ENCODE measurements at regions not wholly inside any gene's neighbourhood (a gene's known extent, or its start where the extent isn't known, plus 50 kb on each side); places are given as distances from the start of the nearest gene placed in this dataset.

DNA sequence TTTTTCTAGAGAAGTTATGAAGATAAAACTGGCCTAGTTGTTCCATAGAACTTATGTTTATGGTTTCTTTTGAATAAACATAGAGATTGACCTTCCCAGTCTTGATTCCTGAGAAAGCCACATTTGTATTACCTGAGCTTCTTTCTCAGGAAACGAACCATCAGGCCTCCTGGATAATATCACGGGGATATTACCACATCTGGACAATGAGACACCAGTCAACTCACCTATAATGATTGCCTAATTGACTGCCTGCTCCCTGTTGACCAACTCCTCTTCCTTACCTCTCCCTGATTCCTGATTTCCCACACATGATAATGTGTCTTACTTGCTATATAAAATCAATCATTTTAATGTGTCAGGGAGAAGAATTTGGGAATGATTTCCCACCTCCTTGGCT lies 822.7 kb downstream of the LRFN5 start:
- Histone ChIP-seq H3K4me3 (no peak overlapping the region), H3K27me3 (no peaks in the 10 kb centered on the region), H3K27ac (no peak overlapping the region), H3K4me1 (no peaks in the 10 kb centered on the region), H3K9me3 (no peaks in the 10 kb centered on the region), H3K36me3 (no peaks in the 10 kb centered on the region)
- WGBS, 2 donors (ENCODE audit: low coverage in 1 of 2) = 31 to 58% methylated on average over 2 of the region's 2 CpGs
- TF ChIP-seq, protein P1, sequence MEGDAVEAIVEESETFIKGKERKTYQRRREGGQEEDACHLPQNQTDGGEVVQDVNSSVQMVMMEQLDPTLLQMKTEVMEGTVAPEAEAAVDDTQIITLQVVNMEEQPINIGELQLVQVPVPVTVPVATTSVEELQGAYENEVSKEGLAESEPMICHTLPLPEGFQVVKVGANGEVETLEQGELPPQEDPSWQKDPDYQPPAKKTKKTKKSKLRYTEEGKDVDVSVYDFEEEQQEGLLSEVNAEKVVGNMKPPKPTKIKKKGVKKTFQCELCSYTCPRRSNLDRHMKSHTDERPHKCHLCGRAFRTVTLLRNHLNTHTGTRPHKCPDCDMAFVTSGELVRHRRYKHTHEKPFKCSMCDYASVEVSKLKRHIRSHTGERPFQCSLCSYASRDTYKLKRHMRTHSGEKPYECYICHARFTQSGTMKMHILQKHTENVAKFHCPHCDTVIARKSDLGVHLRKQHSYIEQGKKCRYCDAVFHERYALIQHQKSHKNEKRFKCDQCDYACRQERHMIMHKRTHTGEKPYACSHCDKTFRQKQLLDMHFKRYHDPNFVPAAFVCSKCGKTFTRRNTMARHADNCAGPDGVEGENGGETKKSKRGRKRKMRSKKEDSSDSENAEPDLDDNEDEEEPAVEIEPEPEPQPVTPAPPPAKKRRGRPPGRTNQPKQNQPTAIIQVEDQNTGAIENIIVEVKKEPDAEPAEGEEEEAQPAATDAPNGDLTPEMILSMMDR (IDR thresholded peaks at IDR 0.05) = no peak
- no peak for TF ChIP-seq POLR2A (IDR thresholded peaks at IDR 0.05)
- no peak for TF ChIP-seq EP300 (IDR thresholded peaks at IDR 0.05)
- no peak for TF ChIP-seq POLR2AphosphoS5 (IDR thresholded peaks at IDR 0.05)
- no peak for ATAC-seq

DNA sequence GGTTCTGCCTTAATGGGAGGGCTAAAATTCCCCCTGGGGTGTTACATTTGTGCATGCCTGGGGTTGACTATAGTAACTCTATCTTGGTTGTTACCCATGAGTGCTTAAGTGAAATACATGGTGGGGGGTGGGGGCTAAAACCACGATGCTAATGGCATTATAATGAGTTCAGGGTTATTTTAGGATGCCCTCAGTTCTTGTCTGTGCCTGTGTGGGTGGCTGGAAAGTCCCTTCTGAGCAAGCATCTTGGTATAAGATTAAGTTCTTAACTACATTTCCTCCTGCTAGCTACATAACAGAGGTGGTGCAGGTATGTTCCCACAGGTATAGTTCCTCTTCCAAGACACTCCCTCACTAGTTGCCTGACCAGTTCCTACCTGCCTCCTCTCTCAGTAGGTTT lies 822.3 kb downstream of the LRFN5 start:
- ATAC-seq = no peak
- TF ChIP-seq POLR2AphosphoS5 (IDR thresholded peaks at IDR 0.05) (no peak), EP300 (IDR thresholded peaks at IDR 0.05) (no peak), POLR2A (IDR thresholded peaks at IDR 0.05) (no peak)
- TF ChIP-seq, protein P1 (IDR thresholded peaks at IDR 0.05) = no peak
- H3K4me1 ChIP-seq = no peaks in the 10 kb centered on the region

DNA sequence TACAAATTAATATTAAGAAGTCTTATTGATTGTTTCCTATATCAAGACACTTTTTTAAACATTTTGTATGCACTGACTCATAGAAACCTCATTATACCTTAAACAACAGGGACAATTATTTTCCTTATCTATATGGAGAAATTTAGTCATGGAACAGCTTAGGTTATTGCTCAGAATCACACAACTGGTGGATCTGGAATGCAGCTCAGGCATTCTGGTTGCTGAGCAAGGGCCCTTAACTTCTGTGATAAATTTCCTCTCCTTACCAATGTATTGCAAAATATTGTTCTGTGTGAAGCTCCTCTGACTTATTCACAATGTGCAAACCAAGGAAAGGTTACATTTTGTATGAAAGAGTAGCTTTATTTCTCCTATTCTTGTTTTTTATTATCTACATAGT lies 817.8 kb downstream of the LRFN5 start:
- no peaks in the 10 kb centered on the region for H3K36me3 ChIP-seq
- no peaks in the 10 kb centered on the region for H3K27me3 ChIP-seq
- no peak for ATAC-seq
- no peaks in the 10 kb centered on the region for H3K4me1 ChIP-seq
- TF ChIP-seq EP300 (IDR thresholded peaks at IDR 0.05) = no peak
- H3K9me3 ChIP-seq = no peaks in the 10 kb centered on the region
- H3K27ac ChIP-seq = no peak overlapping the region
- H3K4me3 ChIP-seq = no peak overlapping the region

More for the DNA sequence above, 822.3 kb downstream of the LRFN5 start:
- Histone ChIP-seq H3K36me3 (no peaks in the 10 kb centered on the region), H3K9me3 (no peaks in the 10 kb centered on the region), H3K27me3 (no peaks in the 10 kb centered on the region), H3K27ac (no peak overlapping the region), H3K4me3 (no peak overlapping the region)
- 20 to 33% methylated on average over 1 of the region's 1 CpG for WGBS, 2 donors (ENCODE audit: low coverage in 1 of 2)

DNA sequence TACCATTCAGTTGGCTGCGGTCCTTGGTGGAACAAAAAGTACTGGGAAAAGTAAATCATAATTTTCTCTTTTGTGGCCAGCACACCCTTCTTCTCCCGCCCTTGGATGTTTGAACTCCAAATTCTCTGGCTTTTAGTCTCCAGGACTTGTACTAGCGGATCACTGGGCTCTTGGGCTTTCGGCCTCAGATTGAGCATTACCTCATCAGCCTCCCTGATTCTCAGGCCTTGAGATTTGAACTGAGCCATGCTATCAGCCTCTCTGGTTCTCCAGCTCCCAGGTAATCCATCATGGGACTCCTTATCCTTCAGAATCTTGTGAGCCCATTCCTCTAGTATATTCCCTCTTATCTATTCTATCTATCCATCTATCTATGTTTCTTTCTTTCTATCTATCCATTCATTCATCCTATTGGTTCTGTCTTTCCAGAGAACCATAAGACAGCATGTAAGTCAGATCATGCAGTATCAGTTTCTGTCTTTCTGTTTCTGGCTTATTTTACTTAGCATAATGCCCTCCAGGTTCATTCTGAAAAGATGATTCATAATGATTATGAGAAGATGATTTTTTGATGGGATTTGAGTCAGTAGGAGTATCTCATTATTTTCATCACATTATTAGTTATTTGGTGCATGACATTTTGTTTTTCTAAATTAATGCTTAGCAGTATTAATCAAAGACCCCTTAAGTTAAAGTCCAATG lies 814.9 kb downstream of the LRFN5 start:
- TF ChIP-seq POLR2AphosphoS5 (IDR thresholded peaks at IDR 0.05) = no peak
- no peak for TF ChIP-seq POLR2A (IDR thresholded peaks at IDR 0.05)
- TF ChIP-seq, protein P1 (IDR thresholded peaks at IDR 0.05) = no peak
- TF ChIP-seq EP300 (IDR thresholded peaks at IDR 0.05) = no peak
- Histone ChIP-seq H3K27ac (no peak overlapping the region), H3K4me3 (no peak overlapping the region), H3K36me3 (no peaks in the 10 kb centered on the region), H3K4me1 (no peaks in the 10 kb centered on the region), H3K27me3 (no peaks in the 10 kb centered on the region), H3K9me3 (no peaks in the 10 kb centered on the region)
- no peak for ATAC-seq
- WGBS, 2 donors (ENCODE audit: low coverage in 1 of 2) = 93 to 100% methylated on average over 3 of the region's 4 CpGs

DNA sequence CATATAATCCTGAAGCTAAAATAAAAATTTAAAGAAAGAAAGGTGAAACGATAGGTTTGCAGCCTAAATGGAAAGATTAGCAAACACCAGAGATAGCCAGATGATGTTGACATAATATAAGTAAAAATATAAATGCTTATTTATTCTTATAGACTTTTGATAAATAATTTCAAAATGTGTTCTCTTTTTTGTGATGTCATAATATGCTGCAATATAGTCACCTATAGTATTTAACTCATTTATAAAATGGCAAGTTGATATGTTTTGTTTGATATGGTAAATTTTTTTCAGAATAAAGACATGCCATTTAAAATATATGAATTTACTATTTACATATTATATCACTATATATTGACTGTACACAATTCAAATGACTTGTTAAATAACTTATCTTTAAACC lies 813.4 kb downstream of the LRFN5 start:
- Histone ChIP-seq H3K27ac (no peak overlapping the region), H3K9me3 (no peaks in the 10 kb centered on the region), H3K4me1 (no peaks in the 10 kb centered on the region), H3K27me3 (no peaks in the 10 kb centered on the region), H3K4me3 (no peak overlapping the region), H3K36me3 (no peaks in the 10 kb centered on the region)
- WGBS, 2 donors (ENCODE audit: low coverage in 1 of 2) = 90 to 95% methylated on average over 1 of the region's 1 CpG
- TF ChIP-seq, protein P1 (IDR thresholded peaks at IDR 0.05) = no peak
- TF ChIP-seq POLR2AphosphoS5 (IDR thresholded peaks at IDR 0.05) = no peak
- TF ChIP-seq EP300 (IDR thresholded peaks at IDR 0.05) = no peak
- no peak for TF ChIP-seq POLR2A (IDR thresholded peaks at IDR 0.05)
- no peak for ATAC-seq

Measured in gastroesophageal sphincter (tissue), 4 donors.